HG03460 (cell line): ENCODE measurements at regions not wholly inside any gene's neighbourhood (a gene's known extent, or its start where the extent isn't known, plus 50 kb on each side); places are given as distances from the start of the nearest gene placed in this dataset.
"Not testable (repeated sequence)": the region's sequence is repeated elsewhere in the genome, so short reads cannot be mapped to it uniquely, and the experiment has no call there.

Experiments used
- ATAC-seq: cut with Tn5 transposase; IDR thresholded peaks from one replicate; pipeline ENCODE4 v1.9.1; 2021; ENCODE audit not compliant: unreplicated experiment

DNA sequence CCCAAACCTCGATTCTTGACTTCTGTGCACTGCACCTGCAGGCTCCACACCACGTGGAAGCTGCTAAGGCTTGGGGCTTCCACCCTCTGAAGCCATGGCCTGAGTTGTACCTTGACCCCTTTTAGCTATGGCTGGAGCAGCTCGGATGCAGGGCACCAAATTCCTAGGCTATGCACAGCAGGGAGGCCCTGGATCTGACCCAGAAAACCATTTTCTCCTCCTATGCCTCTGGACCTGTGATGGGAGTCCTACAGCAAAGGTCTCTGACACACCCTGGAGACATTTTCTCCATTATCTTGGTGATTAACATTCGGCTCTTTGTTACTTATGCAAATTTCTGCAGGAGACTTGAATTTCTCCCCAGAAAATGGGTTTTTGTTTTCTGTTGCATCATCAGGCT lies 309.2 kb upstream of the DDI1 start:
- no peak for ATAC-seq

DNA sequence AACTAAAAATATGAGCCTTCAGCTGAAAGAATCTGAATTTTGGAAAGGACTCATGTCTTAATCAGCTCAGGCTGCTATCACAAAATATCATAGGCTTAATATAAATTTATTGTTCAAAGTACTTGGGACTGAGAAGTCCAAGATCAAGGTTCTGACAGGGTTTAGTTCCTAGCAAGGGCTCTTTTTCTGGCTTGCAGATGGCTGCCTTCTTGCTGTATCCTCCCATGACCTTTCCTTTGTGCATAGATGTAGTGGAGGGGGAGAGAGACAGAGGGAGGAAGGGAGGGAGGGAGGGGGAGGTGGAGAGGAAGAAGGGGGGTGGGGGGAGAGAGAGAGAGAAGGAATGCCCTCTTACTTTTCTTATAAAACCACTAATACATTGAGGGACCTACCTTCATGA lies 306.8 kb upstream of the DDI1 start:
- ATAC-seq, result no peak

DNA sequence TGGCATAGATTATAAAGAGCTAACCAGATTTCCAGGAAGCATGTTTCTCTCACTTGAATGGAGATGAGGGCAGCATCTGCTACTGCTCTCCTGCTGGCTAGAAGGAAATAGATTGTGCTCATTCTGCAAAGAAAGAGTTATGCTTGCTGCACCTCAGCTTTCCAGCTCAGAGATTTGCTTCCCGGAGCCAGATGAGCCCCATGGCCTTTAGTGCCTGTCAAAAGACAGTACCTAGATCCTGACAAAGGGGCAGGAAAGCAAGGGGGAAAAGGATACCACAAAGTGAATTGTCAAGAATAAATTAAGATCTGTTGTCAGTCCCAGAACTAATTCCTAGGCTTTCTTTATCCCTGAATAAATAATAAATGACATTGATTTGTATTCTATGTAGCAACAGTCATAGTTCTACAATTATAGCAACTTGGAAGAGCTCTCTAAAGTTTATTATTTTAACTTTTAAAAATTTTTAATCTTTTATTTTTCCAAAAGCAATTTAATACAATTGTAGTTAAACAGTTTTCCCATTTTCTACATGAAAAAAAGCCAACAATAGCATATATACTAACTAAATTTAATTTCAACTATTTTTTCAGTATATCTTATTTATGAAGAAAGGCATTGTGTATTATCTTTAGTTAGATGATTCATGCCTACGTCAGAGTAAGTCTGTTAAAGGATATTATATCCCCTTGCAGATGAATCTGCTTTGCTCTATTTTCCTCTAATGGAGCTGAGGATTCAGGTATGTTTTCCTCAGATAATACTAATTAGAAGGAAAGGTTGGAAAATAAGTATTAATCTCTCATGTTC lies 306.1 kb upstream of the DDI1 start:
- no peak for ATAC-seq

DNA sequence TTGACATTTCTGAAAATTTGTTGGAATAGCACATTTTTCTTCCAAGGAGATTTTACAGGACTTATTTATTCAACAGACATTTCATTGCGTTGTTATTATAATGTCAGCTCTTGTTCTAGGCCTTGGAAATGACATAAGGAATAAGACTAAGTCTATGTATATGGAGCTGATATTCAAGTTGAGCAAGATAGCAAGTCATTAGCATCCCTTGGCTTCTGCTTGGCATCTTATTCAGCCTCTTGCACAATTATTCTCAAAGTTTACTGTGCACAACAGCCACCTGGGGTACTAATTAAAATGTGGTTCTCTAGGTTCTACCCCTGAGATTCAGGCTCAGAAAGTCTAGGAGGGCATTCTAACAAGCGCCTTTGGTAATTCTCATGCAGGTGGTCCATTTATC lies 304.8 kb upstream of the DDI1 start:
- no peak for ATAC-seq

DNA sequence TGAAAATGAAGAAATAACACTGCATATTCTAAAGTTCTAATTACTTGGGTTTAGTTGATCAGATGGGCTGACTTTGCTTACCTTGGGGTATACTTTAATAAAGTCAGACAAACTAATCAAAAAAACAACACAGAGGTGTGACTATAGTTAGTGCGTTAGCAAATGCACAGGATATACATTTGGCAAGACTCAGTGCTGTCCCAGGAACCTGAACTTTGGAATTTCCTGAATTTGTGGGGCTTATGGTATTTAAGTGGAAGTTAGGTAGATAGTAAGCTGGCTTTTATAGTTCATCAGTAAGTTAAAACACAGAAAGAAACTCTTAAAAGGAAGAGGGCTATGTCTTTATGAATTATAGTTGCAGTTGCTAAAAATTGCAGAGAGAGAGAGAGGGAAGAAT lies 302.6 kb upstream of the DDI1 start:
- no peak for ATAC-seq

DNA sequence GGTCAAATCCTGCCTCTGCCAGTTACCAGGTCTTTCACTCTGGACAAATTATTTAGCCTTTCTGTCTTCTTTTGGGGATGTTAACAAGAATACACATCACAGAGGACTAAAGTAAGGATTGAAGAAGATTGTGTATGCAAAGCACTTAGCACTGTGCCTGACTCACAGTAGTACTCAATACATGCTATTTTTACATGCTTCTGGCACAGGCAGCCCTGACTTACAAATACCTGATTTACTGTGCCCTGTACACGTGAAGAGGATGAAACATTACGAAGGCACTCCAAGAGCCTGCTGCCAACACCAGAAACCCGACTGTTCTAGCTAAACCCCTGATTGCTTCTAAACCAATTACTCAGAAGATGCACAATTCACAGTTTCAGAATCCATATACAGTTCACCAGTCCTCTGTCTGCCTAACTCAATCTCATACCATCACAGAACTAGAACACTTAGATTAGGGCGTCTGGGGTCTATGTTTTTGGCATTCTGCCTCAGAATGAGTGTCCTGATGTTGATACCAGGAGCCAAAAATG lies 300.9 kb upstream of the DDI1 start:
- no peak for ATAC-seq

DNA sequence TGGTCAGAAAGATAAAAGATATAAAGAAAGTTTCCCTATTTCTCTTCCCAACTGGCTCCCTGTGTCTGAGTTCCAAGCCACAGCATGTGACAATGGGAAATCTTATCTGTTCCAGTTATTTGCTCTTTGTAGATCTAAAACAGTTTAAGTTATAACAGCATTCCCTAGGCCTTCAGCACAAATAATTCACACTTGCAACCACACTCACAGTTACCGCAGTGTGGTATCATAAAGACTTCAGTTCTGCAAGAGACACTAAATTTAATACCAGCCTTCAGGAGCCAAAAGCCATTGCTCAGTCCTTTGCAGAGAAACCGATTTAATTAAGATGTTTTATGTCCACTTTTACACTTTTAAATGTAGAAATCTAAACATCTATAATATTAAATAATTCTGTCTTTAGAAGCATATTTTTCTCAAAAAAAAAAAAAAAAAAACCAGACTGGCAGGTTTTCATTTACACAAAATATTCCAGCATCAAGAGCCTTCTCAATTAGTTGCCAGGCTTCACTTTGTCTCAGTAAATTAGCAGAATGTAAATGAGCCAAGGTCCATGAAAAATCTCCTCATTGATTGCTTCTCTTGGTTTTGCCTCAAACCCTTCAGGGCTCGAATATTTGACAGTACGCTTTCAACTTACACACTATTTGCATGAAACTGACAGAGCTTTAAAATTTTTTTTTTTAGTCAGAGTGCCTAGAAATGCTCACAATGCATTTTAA lies 300.0 kb upstream of the DDI1 start:
- ATAC-seq, result no peak

DNA sequence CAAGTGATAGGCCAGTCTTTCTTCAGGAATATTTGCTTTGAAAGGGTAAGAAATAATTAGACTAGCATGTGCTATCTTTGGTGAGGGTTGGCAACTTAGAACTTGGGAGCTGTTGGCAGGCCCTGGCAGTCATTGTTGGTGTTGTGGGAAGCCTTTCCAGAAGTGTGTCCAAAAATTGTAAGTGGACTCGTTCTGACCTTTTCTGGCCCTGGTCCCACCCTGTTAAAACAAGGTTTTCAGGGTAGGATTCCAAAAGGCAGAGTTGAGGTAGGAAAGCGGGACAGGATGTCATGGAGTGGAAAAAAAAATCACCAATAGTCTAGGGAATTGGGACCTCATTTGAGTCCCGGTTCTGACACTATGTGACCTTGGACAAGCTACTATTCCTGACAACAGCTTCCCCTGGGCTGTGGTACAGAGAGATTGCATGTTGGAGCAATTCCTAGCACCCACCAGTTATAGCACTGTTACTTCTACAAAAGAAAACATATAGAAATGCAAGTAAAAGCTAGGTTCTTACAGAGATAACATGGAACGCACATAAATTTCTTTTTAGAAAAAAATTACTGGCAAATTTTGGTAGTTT lies 299.3 kb upstream of the DDI1 start:
- ATAC-seq, result no peak

DNA sequence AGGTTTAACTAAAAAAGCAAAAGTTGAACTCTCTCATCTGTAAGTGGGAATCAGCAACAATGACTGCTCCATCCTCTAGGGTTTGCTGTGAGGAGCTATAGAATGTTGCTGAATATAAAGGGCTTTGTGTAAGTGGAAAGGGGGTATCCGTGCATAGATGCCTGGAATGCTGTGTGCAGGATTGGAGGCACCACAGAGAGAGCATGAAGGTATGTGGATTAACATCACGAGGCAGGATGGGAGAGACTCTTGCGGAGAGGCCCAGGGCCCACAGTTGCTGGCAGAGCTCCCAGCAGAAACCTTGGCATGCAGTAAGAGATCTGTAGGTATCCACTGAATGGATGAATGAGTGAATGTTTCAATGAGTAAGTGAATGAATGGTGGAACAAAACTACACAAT lies 298.7 kb upstream of the DDI1 start:
- no peak for ATAC-seq

DNA sequence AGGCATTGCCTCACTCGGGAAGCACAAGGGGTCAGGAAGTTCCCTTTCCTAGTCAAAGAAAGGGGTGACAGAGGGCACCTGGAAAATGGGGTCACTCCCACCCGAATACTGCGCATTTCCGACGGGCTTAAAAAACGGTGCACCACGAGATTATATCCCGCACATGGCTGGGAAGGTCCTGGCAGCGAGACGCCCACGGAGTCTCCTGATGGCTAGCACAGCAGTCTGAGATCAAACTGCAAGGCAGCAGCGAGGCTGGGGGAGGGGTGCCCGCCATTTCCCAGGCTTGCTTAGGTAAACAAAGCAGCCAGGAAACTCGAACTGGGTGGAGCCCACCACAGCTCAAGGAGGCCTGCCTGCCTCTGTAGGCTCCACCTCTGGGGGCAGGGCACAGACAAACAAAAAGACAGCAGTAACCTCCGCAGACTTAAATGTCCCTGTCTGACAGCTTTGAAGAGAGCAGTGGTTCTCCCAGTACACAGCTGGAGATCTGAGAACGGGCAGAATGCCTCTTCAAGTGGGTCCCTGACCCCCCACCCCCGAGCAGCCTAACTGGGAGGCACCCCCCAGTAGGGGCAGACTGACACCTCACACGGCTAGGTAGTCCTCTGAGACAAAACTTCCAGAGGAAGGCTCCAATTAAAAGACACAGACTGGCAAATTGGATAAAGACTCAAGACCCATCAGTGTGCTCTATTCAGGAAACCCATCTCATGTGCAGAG lies 297.2 kb upstream of the DDI1 start:
- not testable (repeated sequence) for ATAC-seq

DNA sequence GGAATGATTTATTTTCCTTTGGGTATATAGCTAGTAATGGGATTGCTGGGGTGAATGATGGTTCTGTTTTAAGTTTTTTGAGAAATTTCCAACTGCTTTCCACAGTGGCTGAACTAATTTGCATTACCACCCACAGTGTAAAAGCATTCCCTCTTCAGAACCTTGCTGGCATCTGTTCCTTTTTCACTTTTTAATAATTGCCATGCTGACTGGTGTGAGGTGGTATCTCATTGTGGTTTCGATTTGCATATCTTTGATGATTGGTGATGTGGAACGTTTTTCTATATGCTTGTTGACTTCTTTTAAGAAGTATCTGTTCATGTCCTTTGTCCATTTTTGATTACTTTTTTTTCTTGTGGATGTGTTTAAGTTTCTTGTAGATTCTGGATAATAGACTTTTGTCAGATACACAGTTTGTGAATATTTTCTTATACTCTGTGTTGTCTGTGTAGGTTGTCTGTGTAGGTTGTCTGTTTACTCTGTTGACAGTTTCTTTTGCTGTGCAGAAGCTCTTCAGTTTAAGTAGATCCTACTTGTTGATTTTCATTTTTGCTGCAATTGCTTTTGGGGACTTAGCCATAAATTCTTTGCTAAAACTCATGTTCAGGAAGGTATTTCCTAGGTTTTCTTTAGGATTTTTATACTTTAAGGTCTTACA lies 291.8 kb upstream of the DDI1 start:
- no peak for ATAC-seq

DNA sequence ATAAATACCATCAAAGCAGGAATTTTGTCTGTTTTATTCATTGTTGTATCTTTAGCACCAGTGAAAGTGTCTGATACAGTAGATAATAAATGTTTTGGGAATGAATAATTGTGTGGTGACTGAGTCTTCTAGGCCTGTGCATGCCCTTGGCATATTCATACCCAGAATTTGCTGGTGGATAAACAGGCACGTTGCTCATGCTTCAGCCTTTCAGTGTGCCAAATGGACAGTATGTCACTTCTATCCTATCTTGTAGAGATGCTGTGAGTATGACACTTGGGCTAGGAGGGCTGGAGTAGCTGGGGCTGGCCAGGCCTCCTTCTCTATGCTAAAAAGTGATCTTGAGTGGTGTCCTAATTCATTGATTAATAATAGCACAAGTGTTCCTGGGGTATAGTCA lies 287.3 kb upstream of the DDI1 start:
- no peak for ATAC-seq

DNA sequence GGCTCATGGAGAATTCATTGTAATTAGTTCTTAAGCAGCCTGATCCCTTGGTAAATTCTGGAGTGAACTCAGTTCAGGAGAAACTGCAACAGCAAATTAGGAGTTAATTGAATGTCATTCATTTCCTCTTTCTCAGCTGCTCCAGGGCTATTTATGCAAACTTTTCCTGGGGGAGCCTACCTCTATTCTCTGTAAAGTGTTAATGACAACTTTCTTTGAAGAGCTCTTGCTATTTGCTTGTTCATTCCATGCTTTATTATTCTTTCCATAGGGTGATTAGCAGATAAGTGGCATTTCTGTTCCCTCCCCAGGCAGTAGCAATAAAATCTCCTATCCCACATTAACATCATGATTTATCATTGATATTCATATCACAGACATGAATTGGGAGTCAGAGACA lies 267.6 kb upstream of the DDI1 start:
- ATAC-seq, result no peak

DNA sequence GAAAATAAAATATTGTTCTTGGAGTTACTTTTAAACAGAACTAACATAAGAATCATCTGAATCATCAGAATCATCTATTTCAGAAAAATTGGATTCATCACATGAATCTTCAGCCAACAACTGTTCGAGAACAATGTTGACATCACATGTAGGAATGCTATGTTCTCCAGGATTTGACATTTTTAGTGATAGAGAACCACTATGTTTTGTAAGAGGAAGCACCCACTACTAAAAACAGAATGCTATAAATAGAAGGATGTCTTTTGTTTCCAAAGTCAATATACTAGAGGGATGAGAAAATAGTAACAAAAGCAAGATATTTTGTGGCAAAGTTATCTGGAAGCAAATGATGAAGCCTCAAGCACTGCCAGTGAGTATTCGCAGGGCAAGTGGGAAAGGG lies 263.4 kb upstream of the DDI1 start:
- ATAC-seq, result no peak

DNA sequence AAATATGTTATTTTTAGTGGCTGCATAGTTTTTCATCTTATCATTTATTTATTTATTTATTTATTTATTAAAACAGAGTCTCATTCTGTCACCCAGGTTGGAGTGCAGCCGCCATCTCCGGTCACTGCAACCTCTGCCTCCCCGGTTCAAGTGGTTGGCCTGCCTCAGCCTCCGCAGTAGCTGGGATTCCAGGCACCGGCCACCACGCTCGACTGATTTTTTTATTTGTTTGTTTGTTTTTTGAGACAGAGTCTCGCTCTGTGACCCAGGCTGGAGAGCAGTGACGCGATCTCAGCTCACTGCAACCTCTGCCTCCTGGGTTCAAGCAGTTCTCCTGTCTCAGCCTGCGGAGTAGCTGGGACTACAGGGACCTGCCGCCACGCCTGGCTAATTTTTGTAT lies 262.9 kb upstream of the DDI1 start:
- no peak for ATAC-seq

DNA sequence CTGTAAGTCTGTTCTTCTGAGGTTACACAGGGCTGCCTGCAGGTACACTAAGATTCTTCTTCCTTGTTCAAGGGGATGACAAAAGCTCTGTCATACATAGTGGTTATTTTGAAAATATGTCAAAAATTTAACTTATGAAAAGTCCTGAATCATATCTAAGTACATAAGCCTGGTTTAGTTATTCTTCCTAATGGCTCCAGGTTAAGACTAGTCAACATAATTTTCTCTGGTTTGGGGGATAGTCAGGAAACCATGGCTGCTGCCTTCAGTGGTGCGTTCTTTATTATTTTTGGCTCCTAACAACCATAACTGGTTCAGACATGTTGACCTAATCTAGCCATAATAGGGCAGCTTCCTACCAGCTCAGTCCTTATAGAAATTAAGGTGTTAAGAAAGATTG lies 257.4 kb upstream of the DDI1 start:
- no peak for ATAC-seq

DNA sequence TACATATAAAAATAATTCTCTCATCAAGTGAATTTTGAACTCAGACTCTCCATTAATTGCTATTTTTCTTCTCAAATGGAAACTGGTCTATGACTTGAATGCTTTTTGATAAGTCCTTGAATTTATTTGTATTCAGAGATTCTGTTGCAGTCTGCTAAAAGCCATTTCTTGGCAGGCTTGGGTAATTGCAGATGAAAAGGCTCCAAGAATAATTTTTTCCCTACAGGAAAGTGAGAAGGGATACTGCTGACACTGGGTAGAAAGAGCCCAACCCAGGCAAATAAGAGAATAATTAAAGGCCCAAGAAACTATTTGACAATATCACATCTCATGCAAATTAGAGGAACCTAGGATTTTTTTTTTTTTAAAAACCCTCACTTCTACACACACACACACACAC lies 246.5 kb upstream of the DDI1 start:
- ATAC-seq, result no peak

DNA sequence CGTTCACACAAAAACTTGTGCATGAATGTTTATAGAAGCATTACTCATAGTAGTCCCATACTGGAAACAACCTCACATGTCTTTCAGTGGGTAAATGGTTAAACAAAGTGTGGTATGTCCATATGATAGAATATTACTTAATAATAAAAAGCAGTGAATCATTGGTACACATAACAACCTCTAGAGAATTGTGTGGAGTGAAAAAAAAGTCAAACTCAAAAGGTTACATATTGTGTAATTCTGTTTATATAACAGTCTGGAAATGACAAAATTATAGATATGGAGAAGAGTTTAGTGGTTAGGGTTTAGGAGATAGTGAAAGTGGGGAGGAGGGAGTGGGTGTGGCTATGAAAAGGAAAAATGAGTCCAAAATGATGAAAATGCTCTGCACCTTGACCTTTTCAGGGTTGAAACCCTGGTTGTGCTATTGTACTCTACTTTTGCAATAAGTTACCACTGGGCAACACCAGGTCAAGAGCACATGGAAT lies 243.4 kb upstream of the DDI1 start:
- no peak for ATAC-seq

DNA sequence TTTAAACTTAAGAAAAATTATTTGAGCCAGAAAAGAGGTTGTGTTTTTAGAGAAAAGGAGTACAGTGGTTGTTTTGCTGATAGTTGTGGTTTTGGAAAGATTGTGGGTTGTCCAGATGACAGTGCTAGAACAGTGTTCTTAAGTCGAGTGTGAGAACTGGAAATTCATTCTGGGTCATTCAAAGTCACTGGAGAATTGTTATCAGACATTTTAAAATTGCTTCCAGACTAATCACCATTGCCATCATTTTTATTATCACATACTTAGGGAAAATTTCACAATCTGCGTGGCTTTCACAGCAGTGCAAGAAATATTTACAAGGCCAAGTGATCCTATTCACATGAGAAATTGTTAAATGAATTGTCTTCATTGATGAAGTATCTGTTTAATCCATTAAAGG lies 242.2 kb upstream of the DDI1 start:
- ATAC-seq, result no peak

DNA sequence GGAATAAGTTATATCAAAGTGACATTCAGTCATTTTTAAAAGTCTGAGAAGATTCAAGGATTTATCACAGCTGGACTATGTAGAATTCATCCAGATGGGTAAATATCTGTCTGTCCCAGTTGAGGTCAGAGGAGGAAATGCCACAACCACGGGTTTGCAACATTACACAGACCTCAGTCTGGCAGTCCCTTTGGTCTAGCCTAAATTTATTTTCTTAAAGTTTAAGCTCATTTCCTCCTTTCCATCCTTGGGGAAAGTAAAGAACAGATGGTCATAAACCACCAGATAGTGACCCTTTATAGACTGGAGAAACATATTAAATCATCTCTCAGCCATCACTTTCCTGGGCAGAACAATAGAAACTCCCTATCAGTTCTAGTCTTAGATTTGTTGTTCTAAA lies 238.4 kb upstream of the DDI1 start:
- no peak for ATAC-seq

DNA sequence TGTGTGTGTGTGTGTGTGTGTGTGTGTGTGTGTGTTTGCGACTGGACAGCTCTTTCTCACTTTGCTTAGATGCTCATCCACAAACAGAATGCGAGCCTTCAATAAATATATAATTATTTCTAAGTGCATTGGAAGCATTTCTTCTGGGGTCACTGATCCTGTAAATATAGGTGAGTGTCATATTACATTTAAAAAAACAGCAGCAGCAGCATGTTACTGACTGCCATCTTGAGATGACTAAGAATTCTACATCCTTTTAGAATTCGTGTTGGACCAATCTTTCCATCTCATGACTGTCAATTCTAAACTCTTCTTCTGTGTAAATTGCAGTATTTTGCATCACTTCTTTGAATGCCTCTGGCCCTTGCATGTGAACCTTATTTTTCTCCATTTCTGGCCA lies 238.0 kb upstream of the DDI1 start:
- ATAC-seq, result no peak
